HG02840 (cell line): ENCODE measurements at regions not wholly inside any gene's neighbourhood (a gene's known extent, or its start where the extent isn't known, plus 50 kb on each side); places are given as distances from the start of the nearest gene placed in this dataset.
"Not testable (repeated sequence)": the region's sequence is repeated elsewhere in the genome, so short reads cannot be mapped to it uniquely, and the experiment has no call there.

Experiments
- ATAC-seq: cut with Tn5 transposase; IDR thresholded peaks from one replicate; pipeline ENCODE4 v1.9.1; 2021; ENCODE audit warnings: mild to moderate bottlenecking, moderate library complexity, moderate number of reproducible peaks; ENCODE audit not compliant: unreplicated experiment, low FRiP score

- ATAC-seq: no peak
These were observed 157.6 kb upstream of the RASGRP1 start for GRCh38 chr15:38722236-38722635.

GRCh38 chr15:38724827-38725226 lies 160.2 kb upstream of the RASGRP1 start:
- no peak for ATAC-seq

GRCh38 chr15:38726187-38726586 lies 161.6 kb upstream of the RASGRP1 start:
- no peak for ATAC-seq

DNA sequence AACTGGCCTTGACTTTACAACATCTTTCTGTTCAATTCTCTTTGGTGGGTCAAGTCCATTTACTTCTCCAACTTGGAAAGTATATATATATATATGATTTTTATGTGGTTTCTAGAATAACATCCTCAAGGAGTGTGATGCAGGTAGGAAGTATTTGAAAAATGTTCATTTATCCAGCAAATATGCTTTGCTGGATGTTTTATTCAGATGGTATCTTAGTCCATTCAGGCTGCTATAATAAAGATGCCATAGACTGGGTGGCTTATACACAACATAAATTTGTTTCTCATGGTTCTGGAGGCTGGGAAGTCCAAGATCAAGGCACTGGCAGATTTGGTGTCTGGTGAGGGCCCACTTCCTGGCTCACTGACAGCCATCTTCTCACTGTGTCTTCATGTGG lies 168.7 kb upstream of the RASGRP1 start:
- ATAC-seq: no peak

DNA sequence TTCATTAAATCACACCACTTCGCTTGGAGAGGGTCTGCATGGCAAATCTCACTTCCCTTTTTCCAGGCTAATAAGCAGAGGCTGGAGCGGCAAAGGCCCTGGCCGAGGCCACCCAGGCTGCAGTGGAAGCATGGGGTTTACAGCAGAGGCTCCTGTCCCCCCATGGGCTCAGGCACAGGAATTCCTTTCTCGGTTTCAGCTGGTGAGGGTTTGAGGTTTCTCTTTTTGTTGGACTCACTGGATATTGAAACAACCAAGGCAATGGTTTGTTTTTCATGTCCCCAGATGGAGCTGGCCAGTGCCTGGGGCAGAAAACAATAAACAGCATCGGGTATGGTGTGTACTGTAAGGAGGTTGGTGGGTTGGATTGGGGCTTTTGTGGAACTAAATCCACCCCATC lies 175.6 kb upstream of the RASGRP1 start:
- no peak for ATAC-seq

DNA sequence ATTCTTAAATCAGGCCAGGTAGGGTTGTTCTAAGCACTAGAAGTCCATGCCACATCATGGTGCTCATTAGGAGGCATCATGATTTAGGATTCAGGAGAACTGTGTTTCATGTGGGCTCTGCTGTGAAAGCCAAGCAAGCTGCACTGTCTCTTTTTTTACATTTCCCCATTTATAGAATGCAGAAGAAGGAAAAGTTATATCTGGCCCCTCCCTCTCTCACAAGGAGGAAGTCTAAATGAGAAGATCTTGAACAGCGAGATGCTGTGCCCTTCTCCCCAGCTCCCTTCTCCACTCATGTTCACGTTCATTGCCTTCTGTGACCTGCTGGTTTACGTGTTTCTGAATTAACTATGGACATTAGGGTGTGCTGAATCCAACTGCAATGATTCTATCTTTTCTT lies 178.5 kb upstream of the RASGRP1 start:
- ATAC-seq: no peak

DNA sequence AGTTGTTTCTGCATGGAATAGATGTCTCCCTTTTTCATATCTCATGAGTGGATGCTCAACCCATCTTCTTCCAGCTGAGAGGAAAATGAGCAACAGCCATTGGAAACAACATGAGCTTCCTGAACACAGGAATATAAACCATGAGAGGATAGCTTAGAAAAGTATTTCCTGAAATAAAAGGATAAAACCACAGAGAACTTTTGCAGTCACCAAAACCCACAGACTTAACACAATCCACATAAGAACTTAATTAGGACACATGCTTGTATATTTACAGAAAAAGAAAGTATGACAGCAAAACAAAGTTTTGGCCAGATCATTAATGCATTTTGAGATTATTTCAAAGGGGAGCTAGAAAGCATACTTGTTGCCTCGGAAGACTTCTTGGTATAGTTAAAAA lies 180.5 kb upstream of the RASGRP1 start:
- no peak for ATAC-seq

GRCh38 chr15:38745626-38746025 lies 181.0 kb upstream of the RASGRP1 start:
- ATAC-seq: no peak

DNA sequence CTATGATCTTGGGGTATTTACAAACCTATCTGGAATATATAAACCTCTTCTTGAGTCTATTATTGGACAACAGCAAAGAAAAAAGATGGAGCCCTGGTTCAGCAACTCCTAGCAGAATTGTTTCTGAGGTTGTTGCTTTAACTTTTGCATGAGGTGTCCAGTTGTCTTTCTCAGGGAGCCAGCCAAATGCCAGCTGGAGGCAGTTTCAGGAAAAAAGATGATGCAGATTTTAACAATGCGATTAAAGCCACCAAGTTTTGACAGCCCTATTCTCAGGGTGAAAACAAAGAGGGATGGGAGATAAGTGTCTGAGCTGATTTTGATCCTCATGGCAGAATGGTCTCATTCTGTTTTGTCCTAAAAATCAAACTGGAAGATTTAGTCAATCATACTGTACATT lies 181.6 kb upstream of the RASGRP1 start:
- ATAC-seq: no peak

DNA sequence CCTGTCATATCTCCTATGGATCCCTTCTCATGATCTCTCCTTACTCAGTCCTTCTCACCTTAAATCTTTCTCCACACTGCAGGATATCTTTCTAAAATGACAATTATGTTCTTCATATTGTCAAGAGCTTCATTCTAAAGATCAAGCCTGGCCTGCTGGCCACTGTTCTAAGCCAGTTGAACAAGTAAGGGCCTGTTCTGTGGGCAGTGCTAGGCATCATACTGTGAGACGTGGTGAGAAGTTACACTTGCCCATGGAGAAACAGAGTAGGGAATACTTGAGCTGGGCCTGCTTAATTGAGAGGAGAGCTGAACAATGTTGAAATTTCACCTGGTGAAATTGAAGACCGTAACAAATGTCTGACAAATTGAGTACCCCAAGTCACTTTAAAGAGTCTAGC lies 184.1 kb upstream of the RASGRP1 start:
- no peak for ATAC-seq

- no peak for ATAC-seq
These were observed 186.2 kb upstream of the RASGRP1 start for GRCh38 chr15:38750786-38751185.

DNA sequence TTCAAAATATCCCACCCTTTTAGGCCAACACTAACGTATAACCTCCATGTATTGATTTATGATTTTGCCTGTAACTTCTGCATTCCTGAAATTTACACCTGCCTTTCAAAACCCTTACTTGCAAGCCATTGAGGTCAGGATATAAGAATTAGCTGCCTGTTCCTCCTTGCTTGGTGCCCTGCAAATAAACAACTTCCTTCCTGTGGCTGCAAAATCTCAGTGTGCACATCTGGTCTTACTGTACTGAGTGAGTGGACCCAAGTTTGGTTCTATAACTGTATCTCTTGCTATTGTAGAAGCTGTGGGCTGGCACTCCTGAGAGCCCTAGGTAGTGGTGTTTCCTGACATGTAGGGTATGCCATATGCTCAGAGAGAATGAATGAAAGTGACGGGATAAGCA lies 191.1 kb upstream of the RASGRP1 start:
- no peak for ATAC-seq

- no peak for ATAC-seq
These were observed 191.8 kb upstream of the RASGRP1 start for GRCh38 chr15:38756441-38756840.

- no peak for ATAC-seq
These were observed 193.4 kb upstream of the RASGRP1 start for GRCh38 chr15:38758043-38758442.

GRCh38 chr15:38761681-38762080 lies 197.1 kb upstream of the RASGRP1 start:
- ATAC-seq: no peak

- no peak for ATAC-seq
These were observed 204.4 kb upstream of the RASGRP1 start for GRCh38 chr15:38768970-38769369.

DNA sequence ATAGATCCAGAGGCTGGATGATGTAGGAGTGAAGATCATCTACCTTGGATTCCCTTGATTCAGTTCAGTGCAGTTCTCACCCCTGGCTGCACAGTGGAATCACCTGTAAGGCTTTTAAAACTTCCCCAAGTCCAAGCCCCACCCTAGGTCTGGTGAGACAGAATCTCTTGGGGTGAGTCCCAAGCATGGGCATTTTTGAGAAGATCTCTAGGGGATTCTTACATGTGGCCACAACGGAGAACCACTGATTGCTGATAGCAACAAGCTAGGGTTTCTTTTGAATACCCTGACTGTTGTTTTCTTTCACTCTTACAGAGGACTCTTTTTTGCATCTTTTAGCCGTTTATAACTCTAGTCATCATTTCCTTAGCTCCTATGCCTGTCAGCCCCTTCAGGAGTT lies 204.9 kb upstream of the RASGRP1 start:
- ATAC-seq: no peak

GRCh38 chr15:38774076-38774475 lies 209.5 kb upstream of the RASGRP1 start:
- ATAC-seq: not testable (repeated sequence)

DNA sequence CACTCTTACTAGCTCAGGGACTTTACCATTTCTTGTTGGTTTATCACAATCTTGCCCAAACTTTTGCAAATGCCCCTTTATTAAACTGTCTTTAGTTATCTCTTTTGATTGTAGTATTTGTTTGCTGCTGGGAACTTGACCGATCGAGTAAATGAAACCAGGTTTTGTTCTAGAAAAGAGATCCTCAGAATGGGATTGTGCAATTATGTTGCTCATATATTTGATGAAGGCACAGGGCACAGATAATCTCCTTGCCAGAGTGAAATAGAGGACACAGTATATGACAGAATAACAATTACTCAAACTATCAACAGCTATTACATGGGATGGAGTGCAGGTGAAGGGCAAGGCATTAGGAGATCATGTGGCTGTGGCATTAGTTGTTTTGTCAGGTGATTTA lies 216.6 kb upstream of the RASGRP1 start:
- ATAC-seq: no peak

DNA sequence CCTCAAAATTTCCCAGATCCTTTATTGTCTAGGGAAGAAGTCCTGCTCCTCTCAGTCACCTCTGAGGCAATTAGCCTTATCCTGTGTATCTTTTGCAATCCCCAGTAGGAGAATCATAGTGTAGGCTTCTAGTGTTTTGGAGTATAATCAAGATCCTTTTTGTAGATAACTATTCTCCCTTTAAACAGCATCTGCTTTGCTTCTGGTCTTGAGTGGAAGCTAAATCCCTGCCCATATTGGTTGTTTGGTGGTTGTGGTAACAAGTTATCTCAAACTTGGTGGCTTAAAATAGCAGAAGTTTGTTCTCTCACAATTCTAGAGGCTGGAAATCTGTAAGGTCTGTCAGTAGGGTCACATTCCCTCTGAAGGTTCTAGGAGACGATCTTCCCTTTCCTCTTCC lies 217.5 kb upstream of the RASGRP1 start:
- ATAC-seq: no peak

GRCh38 chr15:38788918-38789317 lies 224.3 kb upstream of the RASGRP1 start:
- no peak for ATAC-seq

DNA sequence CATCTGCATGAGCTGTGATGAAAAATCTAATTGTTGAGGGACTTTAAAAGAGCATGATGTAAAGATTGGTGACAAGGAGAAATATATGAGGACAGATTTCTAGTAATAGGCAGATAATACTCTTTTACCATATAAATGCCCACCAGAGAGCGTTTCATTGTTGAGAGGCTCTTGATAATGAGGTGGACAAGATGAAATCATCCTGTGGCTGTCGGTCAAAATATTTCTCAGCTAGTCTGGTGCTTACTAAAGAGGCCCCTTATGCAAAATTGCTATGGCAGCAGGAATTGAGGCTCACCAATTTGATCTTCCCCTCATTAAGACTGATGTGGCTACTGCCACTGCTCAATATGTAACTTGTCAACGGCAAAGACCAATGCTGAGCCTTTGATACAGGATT lies 225.0 kb upstream of the RASGRP1 start:
- ATAC-seq: no peak

DNA sequence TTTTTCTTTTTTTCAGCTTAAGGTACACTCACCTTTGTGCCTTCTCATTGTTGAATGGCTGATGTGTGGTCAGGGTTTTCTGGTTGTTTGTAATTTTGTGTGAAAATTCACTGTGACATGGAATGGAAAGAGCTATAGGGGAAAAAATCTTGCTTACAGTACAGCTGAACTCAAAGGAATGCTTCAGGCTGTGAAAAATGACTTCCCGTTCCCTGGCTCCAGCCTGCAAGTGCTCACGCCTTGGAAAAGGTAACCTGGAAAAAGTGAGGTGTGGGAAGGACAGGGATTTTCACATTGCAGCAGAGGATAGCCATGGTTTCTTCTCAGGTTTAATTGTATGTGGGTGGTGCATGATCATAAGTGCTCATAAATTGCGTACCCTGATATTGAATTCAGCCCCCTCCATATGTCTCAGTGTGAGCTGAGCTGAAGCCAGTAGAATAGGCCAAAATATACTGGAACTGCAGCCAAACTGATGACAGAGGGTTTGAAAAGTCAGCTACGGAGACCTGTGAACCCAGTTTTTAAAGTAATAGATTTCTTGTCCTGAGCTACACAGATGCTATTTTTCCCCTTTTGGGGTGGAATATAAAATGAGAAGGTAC lies 228.7 kb upstream of the RASGRP1 start:
- no peak for ATAC-seq
